ENCODE measurements at regions not wholly inside any gene's neighbourhood (a gene's known extent, or its start where the extent isn't known, plus 50 kb on each side); places are given as distances from the start of the nearest gene placed in this dataset.
"Not testable (repeated sequence)": the region's sequence is repeated elsewhere in the genome, so short reads cannot be mapped to it uniquely, and the experiment has no call there.

DNA sequence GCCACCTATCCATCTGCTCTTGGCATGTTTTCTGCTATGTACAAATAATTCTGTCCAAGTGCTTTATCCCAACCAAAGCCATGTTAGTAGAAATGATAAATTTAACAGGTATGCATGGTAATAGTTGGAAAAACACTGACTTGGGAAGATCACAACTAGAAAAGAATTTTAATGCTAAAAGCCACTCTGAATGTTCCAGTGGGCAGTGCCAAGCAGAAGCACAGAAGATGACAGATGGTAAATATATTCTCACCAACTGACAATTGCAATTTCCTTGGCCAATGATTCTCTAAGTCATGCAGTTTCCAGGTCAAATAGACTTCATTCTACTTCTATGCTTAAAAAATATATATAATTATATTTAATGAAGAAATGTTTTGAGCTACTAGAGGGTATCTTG lies 83.6 kb upstream of the SEMA3C start:
- DNase-seq (ENCODE audit: low read depth in 2 of 2): no peak

DNA sequence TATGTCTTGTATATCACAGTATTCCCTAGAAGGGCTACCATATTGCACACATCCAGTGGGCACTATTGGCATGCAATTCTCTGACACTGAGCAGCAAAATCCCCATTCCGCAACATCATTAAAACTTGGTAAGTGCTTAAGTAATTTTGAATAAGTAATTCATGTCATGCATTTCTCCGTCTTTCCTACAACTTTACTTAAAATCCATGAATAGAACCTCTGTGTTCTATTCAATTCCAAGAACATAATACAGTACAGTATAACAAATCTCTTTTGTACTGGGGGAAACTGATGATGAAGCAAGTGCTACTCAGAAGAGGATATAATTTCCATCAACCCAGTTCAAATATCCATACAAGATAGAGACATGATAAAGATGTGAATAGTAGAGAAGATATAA lies 80.9 kb upstream of the SEMA3C start:
- no peak for DNase-seq (ENCODE audit: low read depth in 2 of 2)

DNA sequence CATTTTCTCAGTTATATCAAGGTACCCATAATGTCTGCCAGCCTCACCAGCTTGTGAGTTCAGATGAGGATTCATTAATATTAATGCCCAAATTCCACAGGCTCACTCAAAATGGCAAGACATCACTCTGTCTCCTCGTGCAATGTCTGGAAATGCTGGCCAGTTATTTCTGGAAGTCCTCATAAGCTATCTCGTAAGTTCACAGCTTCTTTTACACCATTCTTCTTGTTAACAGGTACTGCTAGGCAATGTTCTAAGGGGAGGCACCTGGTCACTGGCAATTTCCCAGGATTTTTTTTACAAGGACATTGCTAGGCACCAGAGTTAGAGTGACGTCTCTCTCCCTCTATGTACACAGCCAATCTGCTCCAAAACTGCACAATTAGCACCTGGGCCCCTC lies 80.2 kb upstream of the SEMA3C start:
- no peak for DNase-seq (ENCODE audit: low read depth in 2 of 2)

DNA sequence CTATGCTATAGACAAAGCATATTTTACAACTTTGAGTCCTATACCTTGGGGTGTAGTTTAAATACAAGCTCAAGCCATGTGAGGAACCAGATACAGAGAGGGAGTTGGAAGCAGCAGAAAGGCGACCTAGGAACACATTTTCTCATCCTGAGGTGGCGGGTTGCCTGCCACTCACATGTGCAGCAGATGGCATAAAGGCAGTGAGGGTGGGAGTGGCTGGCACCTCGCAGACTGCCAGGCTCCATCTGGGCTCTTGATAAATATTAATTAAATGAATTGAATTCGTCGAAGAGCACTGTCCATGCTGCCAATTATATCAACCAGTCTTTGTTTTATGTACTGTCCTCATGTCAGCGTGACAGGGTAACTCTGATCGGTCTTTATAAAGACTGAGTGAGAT lies 79.0 kb upstream of the SEMA3C start:
- DNase-seq (ENCODE audit: low read depth in 2 of 2): no peak

DNA sequence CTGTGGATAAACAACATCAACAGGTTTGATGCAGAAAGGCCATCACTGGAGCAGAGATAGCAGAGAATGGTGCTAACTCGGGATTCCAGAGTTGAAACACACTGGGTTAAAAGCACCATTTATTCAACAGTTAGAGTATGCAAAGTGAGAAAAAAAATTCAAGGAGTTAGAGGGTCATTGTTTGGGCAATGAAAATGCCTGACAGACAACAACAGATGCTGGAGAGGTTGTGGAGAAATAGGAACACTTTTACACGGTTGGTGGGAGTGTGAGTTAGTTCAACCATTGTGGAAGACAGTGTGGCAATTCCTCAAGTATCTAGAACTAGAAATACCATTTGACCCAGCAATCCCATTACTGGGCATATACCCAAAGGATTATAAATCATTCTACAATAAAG lies 77.4 kb upstream of the SEMA3C start:
- DNase-seq (ENCODE audit: low read depth in 2 of 2): not testable (repeated sequence)

DNA sequence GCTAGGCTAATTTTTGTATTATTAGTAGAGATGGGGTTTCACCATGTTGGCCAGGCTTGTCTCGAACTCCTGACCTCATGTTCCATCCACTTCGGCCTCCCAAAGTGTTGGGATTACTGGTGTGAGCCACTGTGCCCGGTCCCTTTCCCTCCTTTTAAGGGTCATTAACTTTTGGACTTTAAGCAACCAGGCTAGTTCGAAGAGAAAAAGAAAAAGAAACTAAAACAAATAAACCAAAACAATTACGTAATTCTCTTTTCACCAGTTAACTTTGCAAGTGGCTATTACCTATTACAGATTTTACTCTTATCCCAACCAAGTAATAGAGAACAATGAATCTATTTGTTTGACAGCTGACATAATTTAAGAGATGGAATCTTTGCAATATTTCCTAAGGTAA lies 72.8 kb upstream of the SEMA3C start:
- no peak for DNase-seq (ENCODE audit: low read depth in 2 of 2)

DNA sequence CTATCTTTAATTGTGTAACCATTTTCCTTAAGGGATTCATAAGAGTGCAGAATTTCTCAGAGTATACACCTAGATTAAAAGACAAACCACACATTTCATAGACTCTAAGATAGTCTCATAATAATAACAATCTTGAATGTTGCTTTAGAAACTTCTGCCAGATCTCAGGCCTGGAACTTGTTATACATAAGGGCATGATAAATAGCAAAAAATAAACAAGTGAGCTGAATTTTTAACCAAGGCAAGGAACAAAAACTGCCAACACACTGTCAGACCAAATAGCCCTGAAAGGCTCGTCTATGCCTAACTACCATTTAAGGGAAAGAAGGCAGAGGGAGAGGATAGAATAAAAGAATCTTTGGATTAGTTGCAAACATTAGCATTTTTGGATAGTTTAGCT lies 65.8 kb upstream of the SEMA3C start:
- DNase-seq (ENCODE audit: low read depth in 2 of 2): no peak

DNA sequence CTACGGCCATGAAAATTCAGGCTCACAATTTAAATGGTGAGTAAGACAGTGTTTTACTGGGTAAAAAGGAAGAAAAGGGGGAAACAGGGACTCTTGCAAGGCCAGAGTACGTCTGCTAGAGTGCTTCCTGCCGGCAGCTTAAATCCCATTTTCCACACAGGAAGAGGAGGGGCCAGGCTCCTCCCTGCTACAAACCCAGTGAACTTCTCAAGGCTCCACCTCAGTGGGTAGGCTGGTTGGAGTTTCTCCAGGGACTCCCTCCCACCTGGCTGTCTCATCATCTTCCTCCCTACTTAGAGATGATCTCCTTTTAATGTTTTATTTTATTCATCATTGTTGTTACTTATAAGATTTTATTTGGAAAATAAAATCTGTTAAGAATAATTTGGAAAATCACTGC lies 62.6 kb upstream of the SEMA3C start:
- DNase-seq (ENCODE audit: low read depth in 2 of 2): no peak

DNA sequence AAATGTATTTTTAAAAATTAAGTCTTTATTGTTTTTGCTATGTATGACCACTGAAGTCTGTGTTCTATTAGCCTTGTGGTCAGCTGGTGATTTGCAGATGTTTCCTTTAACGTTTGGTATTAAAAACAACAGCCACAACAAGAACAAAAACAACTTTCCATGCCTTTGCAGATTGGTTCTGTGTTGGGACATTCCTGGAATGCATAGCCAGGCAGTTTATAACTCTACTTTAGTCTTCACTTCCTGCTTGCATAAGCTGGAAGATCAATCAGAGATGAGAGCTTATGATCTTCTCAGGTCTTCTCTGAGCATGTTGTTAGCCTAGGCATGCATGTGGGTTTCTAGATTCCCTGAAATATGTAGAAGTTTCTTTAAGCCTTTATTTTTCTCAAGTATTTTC lies 58.9 kb upstream of the SEMA3C start:
- DNase-seq (ENCODE audit: low read depth in 2 of 2): no peak

DNA sequence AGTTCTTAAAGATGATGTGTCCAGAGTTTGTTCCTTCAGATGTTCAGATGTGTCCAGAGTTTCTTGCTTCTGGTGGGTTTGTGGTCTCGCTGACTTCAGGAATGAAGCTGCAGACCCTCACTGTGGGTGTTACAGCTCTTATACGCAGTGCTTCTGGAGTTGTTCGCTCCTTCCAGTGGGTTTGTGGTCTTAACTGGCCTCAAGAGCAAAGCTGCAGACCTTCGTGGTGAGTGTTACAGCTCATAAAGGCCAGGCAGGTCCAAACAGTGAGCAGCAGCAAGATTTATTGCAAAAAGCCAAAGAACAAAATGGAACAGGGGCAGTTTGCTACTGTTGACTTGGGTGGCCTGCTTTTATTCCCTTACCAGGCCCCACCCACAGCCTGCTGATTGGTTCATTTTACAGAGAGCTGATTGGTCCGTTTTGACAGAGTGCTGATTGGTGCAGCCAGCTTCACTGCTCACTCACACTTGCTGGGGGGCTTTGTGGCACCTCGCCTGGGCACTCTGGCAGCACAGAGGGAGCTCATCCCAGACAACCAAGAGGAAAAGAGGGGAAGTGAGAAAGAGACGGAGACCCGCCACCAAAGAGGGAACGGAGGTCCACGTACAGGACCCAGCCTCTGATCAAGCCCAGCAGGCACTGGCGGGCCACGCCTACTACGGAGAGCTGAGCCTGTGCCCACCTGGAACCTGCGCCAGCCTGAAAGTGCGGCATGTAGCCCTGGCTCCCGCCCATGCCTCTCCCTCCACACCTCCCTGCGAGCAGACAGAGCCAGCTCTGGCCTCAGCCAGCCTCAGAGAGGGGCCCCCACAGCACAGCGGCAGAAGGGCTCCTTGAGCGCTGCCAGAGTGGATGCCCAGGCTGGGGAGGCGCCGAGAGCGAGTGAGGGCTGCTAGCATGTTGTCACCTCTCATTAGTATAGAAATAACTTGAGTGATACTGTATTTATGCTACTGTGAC lies 55.8 kb upstream of the SEMA3C start:
- DNase-seq (ENCODE audit: low read depth in 2 of 2): no peak

DNA sequence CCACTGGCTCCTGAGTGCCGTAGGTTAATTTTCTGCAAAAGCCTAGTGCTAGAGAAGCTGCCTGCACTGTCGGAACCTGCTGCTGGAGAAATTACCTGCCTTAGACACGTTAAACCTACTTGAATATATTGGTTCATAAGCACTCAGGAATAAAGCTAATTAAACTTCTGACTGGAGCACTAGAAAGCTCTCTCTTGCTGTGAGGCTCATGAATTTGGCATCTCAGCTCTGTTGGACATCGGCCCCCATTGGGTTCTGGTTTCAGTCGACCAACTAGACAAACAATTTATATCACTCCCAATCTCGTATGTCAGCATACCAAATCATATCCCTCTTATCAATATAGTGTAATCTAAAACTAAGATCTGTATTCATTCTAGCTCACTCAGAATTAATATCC lies 52.4 kb upstream of the SEMA3C start:
- DNase-seq (ENCODE audit: low read depth in 2 of 2): no peak

Measured in dermis microvascular lymphatic vessel endothelial cell (primary cell).